SK-N-SH (cell line): ENCODE measurements at regions not wholly inside any gene's neighbourhood (a gene's known extent, or its start where the extent isn't known, plus 50 kb on each side); places are given as distances from the start of the nearest gene placed in this dataset.

ENCODE experiments used
- CTCF ChIP-seq: fragments of 200-600 bp; sonication (generic); IDR thresholded peaks from 2 replicates; pipeline ENCODE4 v1.6.1; 2017; ENCODE audit warnings: antibody characterized with exemption, mild to moderate bottlenecking, moderate library complexity
- EP300 ChIP-seq, 2 experiments: IDR thresholded peaks; 2 replicates each; pipeline versions ENCODE4 v1.4.0 to v1.6.1; 2012; ENCODE audit warnings: borderline replicate concordance in 1 of 2, low read depth in 1 of 2, low read length in 1 of 2
- FOXM1 ChIP-seq: IDR thresholded peaks from 2 replicates; pipeline ENCODE4 v1.4.0; 2012; ENCODE audit warnings: low read depth, mild to moderate bottlenecking
- JUND ChIP-seq: IDR thresholded peaks from 2 replicates; pipeline ENCODE4 v1.4.0; 2012
- POLR2AphosphoS5 ChIP-seq: IDR thresholded peaks from 2 replicates; pipeline ENCODE4 v1.6.1; 2012; ENCODE audit warnings: low read depth, low read length
- REST ChIP-seq: IDR thresholded peaks from 2 replicates; pipeline ENCODE4 v1.6.1; 2012; ENCODE audit warnings: mild to moderate bottlenecking, low read depth, low read length, moderate library complexity
- RFX5 ChIP-seq: IDR thresholded peaks from 2 replicates; pipeline ENCODE4 v1.6.1; 2012; ENCODE audit warnings: mild to moderate bottlenecking, improper control_type of control experiment, low read length
- TCF12 ChIP-seq: IDR thresholded peaks from 2 replicates; pipeline ENCODE4 v1.4.0; 2012
- TEAD4 ChIP-seq: IDR thresholded peaks from 2 replicates; pipeline ENCODE4 v1.4.0; 2012; ENCODE audit warnings: mild to moderate bottlenecking, borderline replicate concordance; ENCODE audit not compliant: insufficient read depth
- USF2 ChIP-seq: fragments of 150-350 bp; IDR thresholded peaks from 2 replicates; pipeline ENCODE4 v1.6.1; 2017; ENCODE audit warnings: antibody characterized with exemption, low read length, low read depth, borderline replicate concordance
- YY1 ChIP-seq: IDR thresholded peaks from 2 replicates; pipeline ENCODE4 v1.4.0; 2012; ENCODE audit warnings: low read depth, mild to moderate bottlenecking
- TF ChIP-seq, protein P1 (sequence below): IDR thresholded peaks from 2 replicates; pipeline ENCODE4 v1.4.0; 2012; ENCODE audit warnings: low read depth
- TF ChIP-seq, protein P2 (sequence below): IDR thresholded peaks from 2 replicates; pipeline ENCODE4 v1.4.0; 2012; ENCODE audit warnings: low read depth, borderline replicate concordance

DNA sequence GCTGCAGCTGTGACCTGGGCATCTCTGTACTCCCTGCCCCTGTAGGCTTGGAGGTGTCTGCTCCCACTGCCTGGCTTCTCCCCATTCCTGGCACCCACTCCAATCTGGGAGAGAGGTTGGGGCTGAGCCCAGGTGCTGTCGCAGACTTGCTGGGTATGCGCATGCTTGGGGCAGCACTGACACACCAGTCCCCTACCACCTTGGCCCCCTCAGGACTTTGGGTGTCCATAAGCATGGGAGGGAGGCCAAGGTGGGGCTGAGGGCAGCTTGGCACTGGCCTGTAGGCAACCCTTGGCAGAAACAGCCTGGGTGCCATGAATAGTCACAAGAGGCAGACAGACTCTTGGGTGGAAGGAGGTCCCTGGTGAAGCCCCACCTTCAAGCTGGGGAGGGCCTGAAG, 136.8 kb downstream of the QPCT start:
- TF ChIP-seq YY1, result no peak
- TF ChIP-seq CTCF, result no peak
- TF ChIP-seq RFX5, result no peak
- TF ChIP-seq, protein P1, sequence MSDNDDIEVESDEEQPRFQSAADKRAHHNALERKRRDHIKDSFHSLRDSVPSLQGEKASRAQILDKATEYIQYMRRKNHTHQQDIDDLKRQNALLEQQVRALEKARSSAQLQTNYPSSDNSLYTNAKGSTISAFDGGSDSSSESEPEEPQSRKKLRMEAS, result no peak
- no peak for TF ChIP-seq POLR2AphosphoS5
- TF ChIP-seq REST, result no peak
- no peak for TF ChIP-seq EP300 (IDR thresholded peaks at IDR 0.05; ENCODE audit: borderline replicate concordance in 1 of 2, low read depth in 1 of 2, low read length in 1 of 2)
- no peak for TF ChIP-seq TCF12
- no peak for TF ChIP-seq FOXM1
- no peak for TF ChIP-seq USF2
- no peak for TF ChIP-seq TEAD4
- TF ChIP-seq, protein P2, sequence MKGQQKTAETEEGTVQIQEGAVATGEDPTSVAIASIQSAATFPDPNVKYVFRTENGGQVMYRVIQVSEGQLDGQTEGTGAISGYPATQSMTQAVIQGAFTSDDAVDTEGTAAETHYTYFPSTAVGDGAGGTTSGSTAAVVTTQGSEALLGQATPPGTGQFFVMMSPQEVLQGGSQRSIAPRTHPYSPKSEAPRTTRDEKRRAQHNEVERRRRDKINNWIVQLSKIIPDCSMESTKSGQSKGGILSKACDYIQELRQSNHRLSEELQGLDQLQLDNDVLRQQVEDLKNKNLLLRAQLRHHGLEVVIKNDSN, result no peak
- no peak for TF ChIP-seq JUND
